Testis (tissue), 2 donors: ENCODE measurements at regions not wholly inside any gene's neighbourhood (a gene's known extent, or its start where the extent isn't known, plus 50 kb on each side); places are given as distances from the start of the nearest gene placed in this dataset.

Source experiments
- CTCF ChIP-seq, 3 experiments: fragments of 450-650 bp in 2 of 3; fragments of 200-600 bp in 1 of 3; sonication (generic) in 1 of 3; IDR thresholded peaks; one replicate each; pipeline ENCODE4 v1.5.1; 2016 to 2019; ENCODE audit warnings: antibody characterized with exemption in 3 of 3, mild to moderate bottlenecking in 2 of 3, moderate library complexity in 1 of 3
- POLR2A ChIP-seq: fragments of 450-650 bp; IDR thresholded peaks from one replicate; pipeline ENCODE4 v1.6.1; 2017; ENCODE audit warnings: antibody characterized with exemption, mild to moderate bottlenecking, moderate library complexity

GRCh38 chr18:66724664-66725356 lies 120.9 kb upstream of the CDH19 start:
- TF ChIP-seq CTCF (IDR thresholded peaks at IDR 0.05) (no peak), POLR2A (no peak)
